Ishikawa (cell line): ENCODE measurements at regions not wholly inside any gene's neighbourhood (a gene's known extent, or its start where the extent isn't known, plus 50 kb on each side); places are given as distances from the start of the nearest gene placed in this dataset.

Source experiments
- EGR1 ChIP-seq: IDR thresholded peaks from 2 replicates; pipeline ENCODE4 v1.6.1; 2012
- FOXM1 ChIP-seq: IDR thresholded peaks from 2 replicates; pipeline ENCODE4 v1.6.1; 2012; ENCODE audit warnings: low read depth, borderline replicate concordance
- RAD21 ChIP-seq: IDR thresholded peaks from 2 replicates; pipeline ENCODE4 v1.6.1; 2012; ENCODE audit warnings: low read depth
- REST ChIP-seq: IDR thresholded peaks from 2 replicates; pipeline ENCODE4 v1.6.1; 2012; ENCODE audit warnings: low read depth, mild to moderate bottlenecking
- TAF1 ChIP-seq: IDR thresholded peaks from 2 replicates; pipeline ENCODE4 v1.6.1; 2012; ENCODE audit warnings: low read depth, mild to moderate bottlenecking
- ZBTB7A ChIP-seq: IDR thresholded peaks from 2 replicates; pipeline ENCODE4 v1.6.1; 2012; ENCODE audit warnings: low read depth
- TF ChIP-seq, protein P1 (sequence below): IDR thresholded peaks from 2 replicates; pipeline ENCODE4 v1.6.1; 2012

DNA sequence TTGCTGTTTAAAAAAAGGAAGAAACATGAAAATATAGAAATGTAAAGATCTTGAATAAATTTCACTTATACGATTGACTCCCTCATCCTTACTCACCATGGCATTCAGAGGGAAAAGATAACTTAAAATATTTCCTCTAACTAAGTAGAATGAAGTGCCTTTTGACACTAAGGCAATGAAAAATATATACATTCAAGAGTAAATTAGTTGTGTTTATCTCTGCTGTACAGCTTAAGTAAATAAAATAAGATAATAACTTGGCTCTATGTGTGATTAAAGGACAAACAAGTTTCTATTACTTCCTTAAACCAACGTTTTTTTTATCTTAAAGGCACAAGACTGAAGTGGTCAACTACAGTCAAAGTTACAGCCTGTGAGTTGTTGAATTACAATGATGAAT lies 142.3 kb upstream of the LRRTM4 start:
- TF ChIP-seq, protein P1, sequence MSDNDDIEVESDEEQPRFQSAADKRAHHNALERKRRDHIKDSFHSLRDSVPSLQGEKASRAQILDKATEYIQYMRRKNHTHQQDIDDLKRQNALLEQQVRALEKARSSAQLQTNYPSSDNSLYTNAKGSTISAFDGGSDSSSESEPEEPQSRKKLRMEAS = no peak
- TF ChIP-seq TAF1 (no peak), RAD21 (no peak), FOXM1 (no peak), REST (no peak), EGR1 (no peak), ZBTB7A (no peak)
